ENCODE measurements at regions not wholly inside any gene's neighbourhood (a gene's known extent, or its start where the extent isn't known, plus 50 kb on each side); places are given as distances from the start of the nearest gene placed in this dataset.

DNA sequence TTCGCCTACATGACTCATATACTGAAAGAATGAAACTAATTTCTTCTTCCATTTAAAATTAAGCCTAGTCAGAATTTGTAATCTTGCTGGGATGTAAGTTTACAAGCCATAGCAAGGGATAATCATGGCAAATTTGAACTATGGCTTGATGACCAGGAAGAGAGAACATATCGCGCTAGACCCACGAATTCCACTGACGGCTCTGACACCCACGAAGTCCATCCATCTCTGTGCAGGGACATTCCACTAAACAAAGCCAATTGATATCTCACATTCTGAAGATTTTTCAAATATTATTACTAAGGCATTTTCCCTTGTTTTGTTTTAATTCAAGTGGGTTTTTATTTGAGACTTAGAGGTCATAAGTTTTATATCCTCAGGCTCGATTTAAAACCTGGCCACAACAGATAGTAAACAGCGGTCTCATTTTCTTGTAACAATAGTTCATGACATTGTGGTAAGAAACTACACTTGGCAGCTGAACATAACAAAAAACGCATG is 113.0 kb downstream of the QPCT start:
- H3K36me3 Mint-ChIP-seq (ENCODE audit: low read depth): no peaks in the 10 kb centered on the region
- CTCF ChIA-PET: no interaction called here
- H3K4me3 Mint-ChIP-seq: no peak overlapping the region
- H3K27me3 Mint-ChIP-seq (ENCODE audit: low read depth): no peaks in the 10 kb centered on the region
- no peaks in the 10 kb centered on the region for H3K9me3 Mint-ChIP-seq
- intact Hi-C loops (cut with micrococcal nuclease): no loop called here
- DNase-seq: no peak
- H3K27ac Mint-ChIP-seq: no peak overlapping the region
- H3K4me1 Mint-ChIP-seq (ENCODE audit: low read depth): peaks cover 39% of the 10 kb centered on the region

DNA sequence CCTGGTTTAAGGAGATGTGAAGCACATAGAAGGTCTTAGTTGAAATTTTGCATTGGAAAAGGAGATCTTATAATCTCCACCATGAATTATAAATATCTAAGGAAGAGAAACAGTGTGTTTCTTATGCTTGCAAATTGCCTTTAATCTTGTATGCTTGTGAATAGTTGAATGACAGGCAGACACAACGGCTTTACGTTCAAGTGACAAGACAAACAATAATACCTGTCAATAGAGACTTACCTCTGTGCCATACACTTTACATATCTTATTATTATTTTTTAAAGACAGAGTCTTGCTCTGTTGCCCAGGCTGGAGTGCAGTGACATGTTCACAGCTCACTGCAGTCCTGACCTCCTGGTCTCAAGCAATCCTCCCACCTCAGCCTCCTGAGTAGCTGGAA is 113.7 kb downstream of the QPCT start:
- peaks cover 34% of the 10 kb centered on the region for H3K4me1 Mint-ChIP-seq (ENCODE audit: low read depth)
- H3K27ac Mint-ChIP-seq: no peak overlapping the region
- no peak overlapping the region for H3K4me3 Mint-ChIP-seq

DNA sequence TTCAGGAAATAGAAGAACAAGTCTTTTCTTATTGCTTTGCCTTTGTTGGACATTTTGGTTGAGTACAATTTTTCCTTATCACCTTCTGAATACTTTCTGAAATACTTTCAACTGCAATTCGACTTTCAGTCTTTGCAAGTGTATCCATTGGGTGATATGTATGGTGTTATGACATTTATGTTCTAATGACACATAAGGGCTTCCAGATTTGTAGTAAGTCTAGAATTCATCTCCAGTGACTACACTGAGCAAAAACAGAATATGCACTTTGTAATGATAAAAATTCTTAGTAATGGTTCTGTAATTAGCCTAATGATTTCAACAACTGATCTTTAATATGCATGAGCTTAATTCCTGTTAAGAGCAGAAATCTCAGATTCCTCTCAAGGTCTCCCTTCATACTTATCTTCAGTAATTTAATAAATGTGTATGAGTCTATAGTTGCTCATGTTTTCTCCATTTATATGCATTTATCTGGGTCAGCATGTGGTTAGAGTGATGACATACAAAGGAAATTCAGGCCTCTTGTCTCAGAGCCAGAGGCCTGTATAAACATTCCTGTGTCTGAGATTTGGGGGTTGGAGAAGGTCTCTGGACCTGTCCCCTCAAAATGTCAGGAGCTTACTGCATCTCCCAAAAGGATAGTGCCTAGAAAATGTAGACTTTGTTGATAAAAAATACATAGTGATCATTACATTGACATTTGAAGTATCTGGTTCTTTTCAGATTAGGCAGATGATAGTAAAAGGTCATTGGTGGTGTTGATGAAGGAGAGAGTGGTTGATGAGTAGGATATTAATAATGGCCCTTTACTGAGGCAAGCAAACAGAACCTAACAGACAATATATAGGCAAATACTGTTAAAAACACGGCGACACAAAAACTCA is 114.9 kb downstream of the QPCT start:
- no peak overlapping the region for H3K4me3 Mint-ChIP-seq
- H3K9me3 Mint-ChIP-seq: no peaks in the 10 kb centered on the region
- DNase-seq: no peak
- H3K4me1 Mint-ChIP-seq (ENCODE audit: low read depth): peaks cover 34% of the 10 kb centered on the region
- CTCF ChIA-PET: interaction anchor here (0.6 kb wide), 1 partner anchor 45 kb away, joined by 3 read pairs; no protein-coding TSS in a partner anchor
- H3K27me3 Mint-ChIP-seq (ENCODE audit: low read depth): no peaks in the 10 kb centered on the region
- H3K36me3 Mint-ChIP-seq (ENCODE audit: low read depth): no peaks in the 10 kb centered on the region
- intact Hi-C loops (cut with micrococcal nuclease): no loop called here
- H3K27ac Mint-ChIP-seq: no peak overlapping the region

More for the DNA sequence above, 113.7 kb downstream of the QPCT start:
- no peaks in the 10 kb centered on the region for H3K27me3 Mint-ChIP-seq (ENCODE audit: low read depth)
- DNase-seq: no peak
- no peaks in the 10 kb centered on the region for H3K36me3 Mint-ChIP-seq (ENCODE audit: low read depth)
- intact Hi-C loops (cut with micrococcal nuclease): no loop called here
- CTCF ChIA-PET: no interaction called here
- H3K9me3 Mint-ChIP-seq: no peaks in the 10 kb centered on the region

DNA sequence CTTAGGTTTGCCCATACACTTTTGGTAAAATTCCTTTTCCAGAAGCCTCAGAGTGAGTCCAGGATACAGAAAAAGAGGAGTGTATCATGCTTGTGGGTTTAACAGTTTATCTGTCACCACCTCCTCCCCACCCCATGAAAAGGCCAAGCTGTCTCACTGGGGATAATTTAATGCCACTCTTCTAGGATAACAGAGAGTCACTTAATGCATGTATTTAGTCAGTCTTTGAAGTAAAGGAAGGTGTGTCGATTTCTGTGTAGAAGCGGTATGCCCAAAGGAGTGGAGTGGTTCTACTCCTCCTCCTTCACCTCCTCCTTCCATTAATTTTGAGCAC is 116.4 kb downstream of the QPCT start:
- no peak for DNase-seq
- H3K27me3 Mint-ChIP-seq (ENCODE audit: low read depth): no peaks in the 10 kb centered on the region
- H3K9me3 Mint-ChIP-seq: no peaks in the 10 kb centered on the region
- no peak overlapping the region for H3K27ac Mint-ChIP-seq
- CTCF ChIA-PET: interaction anchor here (1.0 kb wide), 1 partner anchor 417 kb away, joined by 4 read pairs; no protein-coding TSS in a partner anchor
- H3K4me3 Mint-ChIP-seq: no peak overlapping the region
- peaks cover 22% of the 10 kb centered on the region for H3K4me1 Mint-ChIP-seq (ENCODE audit: low read depth)
- H3K36me3 Mint-ChIP-seq (ENCODE audit: low read depth): no peaks in the 10 kb centered on the region
- intact Hi-C loops (cut with micrococcal nuclease): no loop called here

DNA sequence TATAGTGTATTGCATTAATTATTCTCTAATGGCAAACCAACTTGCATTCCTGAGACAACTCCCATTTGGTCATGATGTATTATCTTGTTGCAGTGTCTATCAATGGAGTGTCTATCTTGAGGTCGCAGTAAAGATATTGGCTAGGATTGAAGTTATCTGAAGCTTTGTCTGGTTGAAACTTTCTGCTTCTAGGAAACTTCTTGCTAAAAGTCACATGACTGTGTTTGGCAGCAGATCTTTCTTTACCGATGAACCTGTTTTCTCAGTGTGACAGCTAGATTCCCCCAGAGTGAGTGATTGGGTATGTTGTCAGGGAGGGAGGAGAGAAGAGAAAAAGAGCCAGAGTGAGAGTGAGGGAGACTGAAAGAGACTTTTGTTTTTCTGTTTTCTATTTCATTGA is 119.6 kb downstream of the QPCT start:
- peaks cover 9% of the 10 kb centered on the region for H3K4me1 Mint-ChIP-seq (ENCODE audit: low read depth)
- no peaks in the 10 kb centered on the region for H3K27me3 Mint-ChIP-seq (ENCODE audit: low read depth)
- CTCF ChIA-PET: no interaction called here
- H3K36me3 Mint-ChIP-seq (ENCODE audit: low read depth): no peaks in the 10 kb centered on the region
- intact Hi-C loops (cut with micrococcal nuclease): no loop called here
- no peaks in the 10 kb centered on the region for H3K9me3 Mint-ChIP-seq
- H3K27ac Mint-ChIP-seq: no peak overlapping the region
- H3K4me3 Mint-ChIP-seq: no peak overlapping the region
- DNase-seq: no peak

DNA sequence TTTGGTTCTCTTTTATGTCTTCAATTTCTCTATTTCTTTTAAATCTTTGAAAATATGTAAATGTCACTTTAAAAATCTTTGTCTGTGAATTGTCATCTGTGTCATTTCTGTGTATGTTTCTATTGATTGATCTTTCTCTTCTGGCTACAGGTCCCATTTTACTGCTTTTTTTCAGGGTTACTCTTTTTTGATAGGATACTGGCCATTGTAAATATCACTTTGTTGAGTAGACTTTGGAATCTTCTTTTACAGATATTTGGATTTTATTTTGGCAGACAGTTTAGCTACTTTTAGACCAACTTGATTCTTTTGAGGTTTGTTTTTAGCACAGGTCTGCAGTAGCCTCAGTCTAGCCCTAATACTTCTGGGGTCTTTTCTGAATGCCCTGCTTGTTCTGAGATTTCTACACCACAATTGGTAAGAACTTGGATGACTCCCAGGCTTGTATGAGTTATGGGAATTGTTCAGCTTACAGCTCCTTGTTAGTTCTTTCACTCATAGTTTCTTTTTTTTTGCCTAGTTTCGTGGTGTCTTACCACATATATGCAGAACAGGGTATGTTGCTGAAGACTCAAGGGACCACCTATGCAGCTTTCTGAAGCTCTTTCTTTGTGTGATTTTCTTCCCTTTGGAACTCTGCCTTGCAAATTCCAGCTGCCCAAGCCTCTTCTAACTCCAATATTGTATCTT is 122.2 kb downstream of the QPCT start:
- CTCF ChIA-PET: no interaction called here
- no peaks in the 10 kb centered on the region for H3K9me3 Mint-ChIP-seq
- no peak overlapping the region for H3K27ac Mint-ChIP-seq
- H3K27me3 Mint-ChIP-seq (ENCODE audit: low read depth): peaks cover 1% of the 10 kb centered on the region
- no peaks in the 10 kb centered on the region for H3K36me3 Mint-ChIP-seq (ENCODE audit: low read depth)
- DNase-seq: no peak
- H3K4me3 Mint-ChIP-seq: no peak overlapping the region
- intact Hi-C loops (cut with micrococcal nuclease): no loop called here
- H3K4me1 Mint-ChIP-seq (ENCODE audit: low read depth): no peaks in the 10 kb centered on the region

DNA sequence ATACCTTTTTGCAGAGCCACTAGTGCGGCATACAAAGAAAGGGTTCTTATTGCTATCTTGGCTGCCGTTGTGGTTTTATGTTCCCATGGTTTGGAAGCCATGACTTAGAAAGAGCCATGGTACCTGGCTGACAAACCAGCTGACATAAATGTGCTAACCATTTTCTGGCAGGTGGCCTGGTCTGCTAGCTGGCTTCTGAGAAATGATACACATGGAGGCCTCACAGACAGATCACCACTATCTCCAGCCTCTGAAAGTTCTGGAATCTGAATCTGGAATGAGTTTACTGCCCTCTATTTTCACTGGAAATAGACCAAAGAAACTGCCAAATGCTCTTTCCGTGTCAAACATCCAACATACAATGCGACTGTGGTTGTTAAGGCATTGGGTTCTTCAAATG is 123.7 kb downstream of the QPCT start:
- H3K36me3 Mint-ChIP-seq (ENCODE audit: low read depth): no peaks in the 10 kb centered on the region
- no peaks in the 10 kb centered on the region for H3K9me3 Mint-ChIP-seq
- peaks cover 1% of the 10 kb centered on the region for H3K27me3 Mint-ChIP-seq (ENCODE audit: low read depth)
- H3K27ac Mint-ChIP-seq: no peak overlapping the region
- intact Hi-C loops (cut with micrococcal nuclease): no loop called here
- CTCF ChIA-PET: interaction anchor here (0.7 kb wide), 1 partner anchor 416 kb away, joined by 3 read pairs; no protein-coding TSS in a partner anchor
- no peak overlapping the region for H3K4me3 Mint-ChIP-seq
- no peaks in the 10 kb centered on the region for H3K4me1 Mint-ChIP-seq (ENCODE audit: low read depth)
- no peak for DNase-seq

DNA sequence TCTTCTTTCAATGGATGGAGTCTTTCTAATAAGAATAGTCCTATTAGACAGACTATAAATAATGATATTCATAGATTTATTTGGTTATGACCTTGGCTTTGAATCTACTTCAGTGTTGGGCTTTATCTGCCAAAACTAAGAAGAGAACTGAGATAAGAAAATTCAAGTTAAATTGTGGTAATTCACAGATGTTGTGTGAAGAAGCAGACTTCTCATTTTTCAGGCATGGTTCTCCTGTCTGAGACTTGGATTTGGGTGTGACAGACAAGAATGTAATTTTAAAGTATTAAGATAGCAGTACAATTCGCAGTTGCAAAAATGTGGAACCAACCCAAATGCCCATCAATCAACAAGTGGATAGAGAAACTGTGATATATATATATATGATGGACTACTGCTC is 124.7 kb downstream of the QPCT start:
- no peak for DNase-seq
- H3K9me3 Mint-ChIP-seq: no peaks in the 10 kb centered on the region
- no peaks in the 10 kb centered on the region for H3K4me1 Mint-ChIP-seq (ENCODE audit: low read depth)
- intact Hi-C loops (cut with micrococcal nuclease): no loop called here
- CTCF ChIA-PET: no interaction called here
- no peaks in the 10 kb centered on the region for H3K36me3 Mint-ChIP-seq (ENCODE audit: low read depth)
- peaks cover 1% of the 10 kb centered on the region for H3K27me3 Mint-ChIP-seq (ENCODE audit: low read depth)
- no peak overlapping the region for H3K4me3 Mint-ChIP-seq
- H3K27ac Mint-ChIP-seq: no peak overlapping the region

DNA sequence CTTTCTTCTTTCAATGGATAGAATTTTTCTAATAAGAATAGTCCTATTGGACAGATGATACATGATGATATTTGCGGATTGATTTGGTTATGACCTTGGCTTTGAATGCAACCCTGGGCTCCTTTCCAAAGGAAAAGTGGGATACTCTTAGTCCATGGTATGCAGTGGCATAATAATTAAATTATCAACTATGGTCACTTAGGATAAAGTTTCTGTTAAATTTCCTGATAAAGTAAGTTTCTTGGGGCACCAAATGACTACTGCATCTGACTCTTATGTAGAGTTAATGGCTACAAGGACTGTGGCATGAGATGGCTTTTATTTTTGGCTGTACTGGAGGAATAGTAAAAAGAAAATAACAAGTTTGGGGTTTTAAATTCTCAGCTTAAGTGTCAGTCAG is 126.7 kb downstream of the QPCT start:
- Mint-ChIP-seq H3K4me1 (ENCODE audit: low read depth) (no peaks in the 10 kb centered on the region), H3K36me3 (ENCODE audit: low read depth) (no peaks in the 10 kb centered on the region), H3K27me3 (ENCODE audit: low read depth) (peaks cover 1% of the 10 kb centered on the region), H3K27ac (no peak overlapping the region), H3K9me3 (no peaks in the 10 kb centered on the region), H3K4me3 (no peak overlapping the region)
- DNase-seq: no peak
- intact Hi-C loops (cut with micrococcal nuclease): no loop called here
- CTCF ChIA-PET: no interaction called here

DNA sequence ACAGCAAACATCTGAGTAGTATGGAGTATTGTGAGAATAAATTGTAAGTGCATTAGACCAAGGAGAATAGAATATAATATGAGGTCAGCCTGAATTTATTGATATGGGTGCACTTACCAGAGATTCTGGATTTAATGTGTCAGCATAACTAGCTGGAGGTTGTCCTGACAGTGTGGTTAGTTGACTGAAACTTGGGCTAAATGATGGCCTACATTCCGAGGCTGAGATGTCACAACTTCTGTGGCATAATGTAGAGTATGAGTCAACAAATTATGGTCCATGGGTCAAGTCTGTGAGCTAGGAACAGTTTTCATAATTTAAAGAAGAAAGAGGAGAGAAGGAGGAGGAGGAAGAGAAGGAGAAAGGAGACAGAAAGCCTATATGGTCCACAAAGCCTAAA is 127.6 kb downstream of the QPCT start:
- H3K36me3 Mint-ChIP-seq (ENCODE audit: low read depth): no peaks in the 10 kb centered on the region
- H3K27ac Mint-ChIP-seq: no peak overlapping the region
- no peaks in the 10 kb centered on the region for H3K4me1 Mint-ChIP-seq (ENCODE audit: low read depth)
- no peak overlapping the region for H3K4me3 Mint-ChIP-seq
- CTCF ChIA-PET: interaction anchor here (0.6 kb wide), 1 partner anchor 1093 kb away, joined by 4 read pairs; no protein-coding TSS in a partner anchor
- intact Hi-C loops (cut with micrococcal nuclease): no loop called here
- H3K27me3 Mint-ChIP-seq (ENCODE audit: low read depth): peaks cover 1% of the 10 kb centered on the region
- DNase-seq: no peak
- H3K9me3 Mint-ChIP-seq: no peaks in the 10 kb centered on the region

DNA sequence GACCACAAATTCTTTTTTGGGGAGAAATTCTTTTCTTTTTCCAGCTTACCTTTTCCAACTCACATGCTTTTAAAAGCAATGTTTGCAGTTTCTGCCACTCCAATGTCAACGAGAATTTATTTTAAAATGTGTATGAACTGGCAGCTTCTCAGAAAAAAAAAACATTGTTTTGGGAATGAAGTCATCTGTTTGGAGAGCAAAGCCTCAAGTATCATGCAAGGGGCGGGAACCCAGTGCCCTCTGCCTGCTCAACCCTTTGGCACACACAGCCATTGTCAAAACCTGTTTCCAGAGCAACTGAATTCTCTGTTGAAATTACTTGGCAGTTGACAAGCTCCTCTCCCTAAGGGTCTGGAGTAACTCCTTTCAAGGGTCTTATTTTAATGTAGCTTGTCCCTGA is 128.5 kb downstream of the QPCT start:
- intact Hi-C loops (cut with micrococcal nuclease): no loop called here
- CTCF ChIA-PET: interaction anchor here (0.6 to 0.7 kb wide), 2 partner anchors 20 to 121 kb away, joined by 3 to 7 read pairs; no protein-coding TSS in a partner anchor
- Mint-ChIP-seq H3K27me3 (ENCODE audit: low read depth) (peaks cover 1% of the 10 kb centered on the region), H3K27ac (no peak overlapping the region), H3K4me1 (ENCODE audit: low read depth) (no peaks in the 10 kb centered on the region), H3K36me3 (ENCODE audit: low read depth) (no peaks in the 10 kb centered on the region), H3K9me3 (no peaks in the 10 kb centered on the region), H3K4me3 (no peak overlapping the region)
- DNase-seq: no peak

DNA sequence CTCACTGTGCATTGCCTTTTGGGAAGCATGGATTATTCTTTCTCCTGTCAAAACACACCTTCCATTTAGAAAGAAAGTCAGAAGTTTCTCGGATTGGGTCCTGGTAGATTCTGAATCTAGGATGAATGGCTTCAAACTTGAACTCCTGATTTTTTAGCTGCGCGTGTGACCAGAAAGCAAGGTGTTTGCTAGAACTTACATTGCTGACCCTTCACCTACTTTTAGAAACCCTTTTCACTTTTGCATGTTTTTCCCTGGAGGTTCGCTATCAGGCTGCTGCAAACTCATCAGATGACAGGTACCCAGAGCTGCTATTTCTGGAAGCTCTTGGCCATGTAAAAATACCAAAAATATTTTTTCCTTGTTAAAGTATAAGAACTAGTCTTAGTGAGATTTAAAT is 132.0 kb downstream of the QPCT start:
- intact Hi-C loops (cut with micrococcal nuclease): no loop called here
- CTCF ChIA-PET: no interaction called here
- no peaks in the 10 kb centered on the region for H3K9me3 Mint-ChIP-seq
- no peaks in the 10 kb centered on the region for H3K27me3 Mint-ChIP-seq (ENCODE audit: low read depth)
- DNase-seq: no peak
- H3K27ac Mint-ChIP-seq: no peak overlapping the region
- no peak overlapping the region for H3K4me3 Mint-ChIP-seq
- no peaks in the 10 kb centered on the region for H3K4me1 Mint-ChIP-seq (ENCODE audit: low read depth)
- H3K36me3 Mint-ChIP-seq (ENCODE audit: low read depth): no peaks in the 10 kb centered on the region

DNA sequence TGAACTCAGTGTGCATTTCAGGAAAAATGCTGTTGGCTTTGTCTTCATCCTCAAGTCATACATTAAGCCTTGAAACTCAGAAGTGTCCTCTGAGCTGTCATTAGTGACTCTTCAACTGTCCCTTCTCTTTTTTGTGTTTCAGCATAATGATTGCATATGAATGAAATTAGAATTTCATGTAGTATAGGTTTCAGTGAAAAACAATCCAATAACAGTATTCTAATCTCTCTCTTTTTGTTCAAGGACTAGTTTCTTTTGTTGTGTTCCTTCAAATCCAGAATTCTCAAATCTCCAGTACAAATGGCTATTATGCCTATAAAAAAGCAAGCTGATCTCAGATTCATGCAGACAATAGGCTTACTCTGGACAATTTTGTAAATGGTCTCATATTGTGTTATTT is 133.5 kb downstream of the QPCT start:
- no peak overlapping the region for H3K4me3 Mint-ChIP-seq
- no peak overlapping the region for H3K27ac Mint-ChIP-seq
- no peaks in the 10 kb centered on the region for H3K4me1 Mint-ChIP-seq (ENCODE audit: low read depth)
- no peaks in the 10 kb centered on the region for H3K27me3 Mint-ChIP-seq (ENCODE audit: low read depth)
- CTCF ChIA-PET: interaction anchor here (0.9 kb wide), 1 partner anchor 82 kb away, joined by 4 read pairs; no protein-coding TSS in a partner anchor
- H3K9me3 Mint-ChIP-seq: no peaks in the 10 kb centered on the region
- intact Hi-C loops (cut with micrococcal nuclease): no loop called here
- H3K36me3 Mint-ChIP-seq (ENCODE audit: low read depth): no peaks in the 10 kb centered on the region
- no peak for DNase-seq

Data from activated naive CD4-positive, alpha-beta T cell treated with anti-CD3 and anti-CD28 coated beads for 36 hours (primary cell).